Stimulated activated CD4-positive, alpha-beta T cell treated with anti-CD3 and anti-CD28 coated beads, Interleukin-1b, Interleukin-23, amount 100 ng/mL, for 48 hours (primary cell): ENCODE measurements at regions not wholly inside any gene's neighbourhood (a gene's known extent, or its start where the extent isn't known, plus 50 kb on each side); places are given as distances from the start of the nearest gene placed in this dataset.
"Not testable (repeated sequence)": the region's sequence is repeated elsewhere in the genome, so short reads cannot be mapped to it uniquely, and the experiment has no call there.

Experiments used
- DNase-seq: peaks from one replicate; pipeline ENCODE4 v3.0.0-alpha.2; 2020

DNA sequence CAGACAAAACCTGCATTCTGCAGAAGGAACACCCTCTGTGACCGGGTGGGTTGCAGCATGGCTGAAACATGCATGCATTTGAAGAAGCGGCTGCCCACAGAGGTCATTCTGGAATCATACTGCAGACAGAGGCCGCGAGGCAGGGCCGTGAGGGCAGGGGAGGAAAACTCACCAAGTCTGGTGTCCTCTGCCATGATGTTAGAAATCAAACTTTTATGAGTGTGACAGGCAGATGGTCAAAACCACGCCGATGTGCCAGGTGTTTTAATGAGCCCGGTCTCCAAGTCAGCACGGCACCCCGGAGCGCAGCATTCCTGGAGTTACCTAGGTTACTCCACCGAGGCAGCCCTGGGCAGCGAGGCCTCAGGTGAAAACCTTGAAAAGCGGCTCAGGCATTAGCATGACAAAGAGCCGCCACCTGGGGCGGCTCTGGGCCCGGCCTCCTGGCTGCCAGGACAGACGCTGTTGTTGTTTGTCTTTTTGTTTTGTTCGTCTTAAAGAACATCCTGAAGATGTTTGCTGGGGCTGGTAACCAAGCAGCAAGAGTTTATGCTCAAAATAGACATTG, 255.6 kb downstream of the ERMARD start:
- no peak for DNase-seq

DNA sequence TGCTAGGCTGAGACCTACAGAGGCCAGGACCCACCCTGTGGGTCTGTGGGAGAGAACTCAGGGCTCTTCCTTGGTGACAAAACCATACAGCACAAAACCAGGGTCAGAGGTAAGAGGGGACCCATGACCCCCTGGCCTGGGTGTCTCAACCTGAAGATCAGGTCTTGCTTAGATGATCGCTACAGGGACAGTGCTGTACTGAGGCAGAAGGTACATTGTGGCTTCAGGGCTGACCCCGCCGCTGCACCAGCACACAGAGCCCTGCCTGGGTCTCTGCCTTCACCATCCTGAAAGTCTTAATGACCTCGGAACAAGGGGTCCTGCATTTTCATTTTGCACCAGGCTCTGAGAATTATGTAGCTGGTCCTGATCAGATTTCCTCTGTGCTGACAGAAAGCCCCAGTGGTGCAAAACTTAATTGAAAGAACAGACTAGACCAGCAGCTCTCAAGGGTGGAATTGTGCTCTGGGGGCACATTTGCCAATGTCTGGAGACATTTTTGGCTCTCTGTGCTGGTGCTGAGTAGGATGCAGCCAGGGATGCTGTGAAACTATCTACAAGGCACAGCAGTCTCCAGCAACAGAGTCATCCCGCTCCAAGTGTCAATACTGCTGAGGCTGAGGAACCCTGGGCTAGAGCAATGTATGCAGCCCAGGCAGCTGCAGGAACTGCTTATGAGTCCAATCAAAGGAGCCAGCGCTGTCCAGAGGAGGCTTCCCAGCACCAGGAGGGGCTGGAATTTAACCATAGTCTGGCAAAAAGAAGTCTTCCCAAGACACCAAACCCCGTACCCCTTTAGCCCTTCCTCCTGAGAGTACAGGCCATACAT, 254.9 kb downstream of the ERMARD start:
- DNase-seq: no peak

DNA sequence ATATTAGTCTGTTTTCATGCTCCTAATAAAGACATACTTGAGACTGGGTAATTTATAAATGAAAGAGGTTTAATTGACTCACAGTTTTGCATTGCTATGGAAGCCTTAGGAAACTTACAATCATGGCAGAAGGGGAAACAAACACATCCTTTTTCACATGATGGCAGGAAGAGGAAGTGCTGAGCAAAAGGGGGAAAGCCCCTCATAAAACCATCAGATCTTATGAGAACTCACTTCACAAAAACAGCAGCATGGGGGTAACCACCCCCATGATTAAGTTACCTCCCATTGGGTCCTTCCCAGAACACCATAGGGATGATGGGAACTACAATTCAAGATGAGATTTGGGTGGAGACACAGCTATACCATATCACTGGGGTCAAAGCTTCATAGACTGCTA, 254.2 kb downstream of the ERMARD start:
- DNase-seq: no peak

DNA sequence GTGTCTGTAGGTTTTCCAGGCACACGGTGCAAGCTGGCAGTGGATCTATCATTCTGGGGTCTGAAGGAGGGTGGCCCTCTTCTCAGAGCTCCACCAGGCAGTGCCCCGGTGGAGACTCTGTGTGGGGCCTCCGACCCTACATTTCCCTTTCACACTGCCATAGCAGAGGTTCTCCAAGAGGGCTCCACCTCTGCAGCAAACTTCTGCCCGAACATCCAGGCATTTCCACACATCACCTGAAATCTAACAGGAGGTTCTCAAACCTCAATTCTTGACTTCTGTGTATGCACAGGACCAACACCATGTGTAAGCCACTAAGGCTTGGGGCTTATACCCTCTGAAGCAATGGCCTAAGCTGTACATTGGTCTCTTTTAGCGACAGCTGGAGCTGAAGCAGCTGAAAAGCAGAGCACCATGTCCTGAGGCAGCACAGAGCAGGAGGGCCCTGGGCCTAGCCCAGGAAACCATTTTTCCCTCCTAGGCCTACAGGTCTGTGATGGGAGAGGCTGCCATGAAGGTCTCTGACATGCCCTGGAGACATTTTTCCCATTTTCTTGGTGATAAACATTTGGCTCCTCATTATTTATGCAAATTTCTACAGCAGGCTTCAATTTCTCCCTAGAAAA, 253.3 kb downstream of the ERMARD start:
- no peak for DNase-seq

DNA sequence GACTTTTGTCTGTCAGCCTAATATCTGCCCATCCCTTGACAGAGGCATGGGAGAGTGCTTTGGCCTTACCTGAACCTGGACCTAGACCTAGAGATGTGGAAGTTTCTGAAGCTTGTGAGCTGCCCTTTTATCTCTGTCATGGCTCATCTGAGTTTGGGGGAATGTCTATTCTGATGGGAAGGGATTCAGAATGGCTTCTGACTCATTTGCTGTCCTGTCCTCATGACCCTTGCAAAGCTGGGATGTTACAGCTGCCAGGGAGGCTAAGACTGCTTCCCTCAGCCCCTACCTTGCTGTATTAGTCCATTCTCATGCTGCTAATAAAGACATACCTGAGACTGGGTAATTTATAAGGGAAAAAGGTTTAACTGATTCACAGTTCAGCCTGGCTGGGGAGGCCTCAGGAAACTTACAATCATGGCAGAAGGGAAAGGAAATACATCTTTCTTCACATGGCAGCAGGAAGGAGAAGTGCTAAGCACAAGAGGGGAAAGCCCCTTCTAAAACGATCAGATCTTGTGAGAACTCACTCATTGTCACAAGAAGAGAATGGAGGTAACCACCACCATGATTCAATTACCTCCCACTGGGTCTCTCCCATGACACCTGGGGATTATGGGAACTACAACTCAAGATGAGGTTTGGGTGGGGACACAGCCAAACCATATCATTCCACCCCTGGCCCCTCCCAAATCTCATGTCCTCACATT, 252.2 kb downstream of the ERMARD start:
- no peak for DNase-seq

DNA sequence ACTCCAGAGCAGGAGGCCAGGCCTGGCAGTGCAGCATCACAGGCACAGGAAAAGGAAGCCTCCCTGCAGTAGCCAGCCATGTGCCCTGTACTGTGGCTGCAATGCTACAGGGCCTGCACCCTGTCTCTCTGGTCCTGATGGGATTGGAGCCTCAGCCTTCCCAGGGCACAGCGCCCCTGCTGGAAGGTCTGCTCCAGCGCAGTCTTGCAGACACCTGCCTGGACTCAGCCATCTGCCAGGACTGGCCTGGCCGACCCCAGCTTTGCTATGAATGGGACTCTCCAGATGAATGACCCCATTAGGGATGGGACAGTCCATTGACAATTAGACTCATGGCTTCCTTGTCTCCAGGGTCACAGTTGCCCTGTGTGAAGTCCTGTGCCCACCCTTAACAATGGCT, 251.6 kb downstream of the ERMARD start:
- no peak for DNase-seq

DNA sequence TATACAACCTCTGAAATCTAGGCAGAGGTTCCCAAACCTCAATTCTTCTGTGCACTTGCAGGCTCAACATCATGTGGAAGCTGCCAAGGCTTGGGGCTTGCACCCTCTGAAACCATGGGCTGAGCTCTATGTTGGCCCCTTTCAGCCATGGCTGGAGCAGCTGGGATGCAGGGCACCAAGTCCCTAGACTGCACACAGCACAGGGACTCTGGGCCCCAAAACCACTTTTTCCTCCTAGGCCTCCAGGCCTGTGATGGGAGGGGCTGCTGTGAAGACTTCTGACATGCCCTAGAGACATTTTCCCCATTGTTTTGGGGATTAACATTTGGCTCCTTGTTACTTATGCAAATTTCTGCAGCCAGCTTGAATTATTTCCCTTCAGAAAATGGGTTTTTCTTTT, 250.4 kb downstream of the ERMARD start:
- DNase-seq: not testable (repeated sequence)

DNA sequence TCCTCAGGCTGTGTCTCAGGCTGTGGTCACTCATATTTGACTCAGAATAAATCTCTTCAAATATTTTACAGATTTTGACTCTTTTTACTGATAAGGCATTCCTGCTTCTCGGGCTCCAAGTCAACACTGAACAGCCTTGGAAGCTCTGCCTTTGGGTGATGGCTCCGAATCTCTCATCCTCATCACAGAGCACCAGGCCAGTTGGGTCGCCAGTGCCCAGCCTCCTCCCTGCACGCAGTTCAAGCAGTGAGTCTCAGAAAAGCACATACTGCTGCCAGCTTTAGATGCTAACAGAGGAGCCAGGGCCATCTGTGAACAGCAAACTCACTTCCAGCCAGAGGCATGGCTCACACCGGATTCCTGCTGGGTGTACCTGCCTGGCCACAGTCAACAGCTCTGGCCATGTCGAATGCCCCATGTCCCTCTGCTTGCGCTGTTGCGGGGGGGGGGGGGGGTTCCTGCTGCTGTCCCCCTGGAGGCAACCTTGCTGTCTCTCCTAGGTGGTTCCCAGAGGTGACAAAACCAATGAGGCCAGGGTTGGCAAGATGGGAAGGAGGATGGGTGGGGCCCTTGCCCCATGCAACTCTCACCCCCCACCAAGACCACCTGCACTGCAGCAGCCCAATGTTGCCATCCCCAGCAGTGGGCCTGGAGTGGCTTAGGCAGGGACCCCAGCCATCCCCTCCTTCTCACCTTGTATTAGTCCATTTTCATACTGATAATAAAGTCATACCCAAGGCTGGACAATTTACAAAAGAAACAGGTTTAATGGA, 248.8 kb downstream of the ERMARD start:
- no peak for DNase-seq

DNA sequence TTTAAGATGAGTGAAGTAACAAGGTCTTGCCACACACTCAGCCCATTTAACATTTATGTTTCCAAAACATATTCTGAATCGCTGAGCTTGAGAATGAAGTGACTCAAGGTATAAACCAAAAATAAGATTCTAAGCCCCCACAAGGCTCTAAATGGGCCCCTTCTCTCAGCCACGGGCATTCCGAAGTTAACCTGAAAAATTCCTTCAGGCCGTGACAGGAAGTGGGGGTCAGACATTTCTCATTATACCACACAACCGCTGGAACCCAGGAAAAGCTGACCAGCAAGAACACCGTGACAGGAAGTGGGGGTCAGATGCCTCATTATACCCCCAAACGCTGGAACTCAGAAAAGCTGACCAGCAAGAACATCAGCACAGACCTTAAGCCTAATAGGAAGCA, 247.9 kb downstream of the ERMARD start:
- DNase-seq: no peak

DNA sequence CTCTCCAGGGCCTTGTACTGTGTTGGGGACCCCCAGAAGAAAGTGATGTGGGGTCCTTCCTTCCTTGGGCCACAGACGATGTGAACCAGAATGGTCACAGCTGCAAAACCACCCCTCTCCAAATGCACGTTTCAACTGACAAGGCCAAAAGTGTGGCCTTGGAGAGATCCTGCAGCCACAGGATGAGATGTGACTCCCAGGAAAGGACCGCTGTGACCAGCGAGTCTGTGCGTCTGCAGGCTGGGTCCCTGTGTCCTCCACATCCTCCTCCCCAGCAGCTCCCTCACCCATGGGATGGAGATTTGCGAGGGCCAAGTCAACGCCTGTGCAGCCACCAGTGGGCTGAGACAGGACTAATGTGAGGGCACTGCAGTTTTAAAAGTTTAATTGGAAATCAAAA, 247.0 kb downstream of the ERMARD start:
- no peak for DNase-seq

DNA sequence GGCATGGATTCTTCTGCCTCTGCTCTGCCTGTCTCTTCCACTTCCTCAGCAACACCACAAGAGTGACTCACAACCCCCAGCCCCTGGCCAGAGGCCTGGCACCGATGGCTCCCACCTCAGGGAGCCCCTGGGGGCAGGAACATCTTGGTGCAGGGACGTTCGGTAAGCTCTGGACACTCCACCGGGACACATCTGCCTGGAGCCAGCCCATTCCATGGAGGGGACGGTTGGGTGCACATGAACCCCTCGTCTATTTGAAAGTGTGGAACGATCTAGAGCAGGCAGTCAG, 246.5 kb downstream of the ERMARD start:
- no peak for DNase-seq

DNA sequence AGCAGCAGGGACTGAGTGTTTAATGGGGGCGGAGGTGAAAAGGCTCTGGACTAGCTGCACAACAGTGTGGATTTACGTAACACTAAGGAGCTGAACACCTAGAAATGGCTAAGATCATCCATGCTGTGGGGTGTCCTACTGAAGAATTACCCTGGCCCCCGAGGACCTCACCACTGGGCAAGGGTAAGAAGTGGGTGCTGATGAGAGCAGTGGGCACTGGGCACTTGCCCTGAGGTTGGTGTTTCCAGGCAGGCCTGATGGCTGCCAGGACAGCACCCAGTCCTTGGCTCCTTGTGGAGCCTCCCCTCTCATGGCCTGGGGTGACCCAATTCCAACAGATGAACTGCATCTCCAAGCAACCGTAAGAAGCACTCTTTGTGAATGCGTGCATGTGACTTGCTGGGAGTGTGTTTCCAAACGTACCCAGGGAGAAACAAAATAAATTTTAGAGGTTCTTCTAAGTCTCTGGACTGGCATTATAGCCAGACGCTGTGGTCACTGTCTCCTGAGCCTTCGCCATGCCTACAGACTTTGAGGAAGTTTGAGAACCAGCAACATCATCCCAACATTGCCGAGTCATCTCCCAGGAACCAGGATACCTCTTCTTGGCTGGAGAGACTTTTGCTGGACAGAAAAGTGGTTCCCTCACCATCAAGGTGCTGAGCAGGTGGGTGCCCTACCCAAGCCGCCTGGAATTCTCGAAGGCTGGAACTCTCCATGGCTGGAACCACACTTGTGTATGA, 245.9 kb downstream of the ERMARD start:
- no peak for DNase-seq

DNA sequence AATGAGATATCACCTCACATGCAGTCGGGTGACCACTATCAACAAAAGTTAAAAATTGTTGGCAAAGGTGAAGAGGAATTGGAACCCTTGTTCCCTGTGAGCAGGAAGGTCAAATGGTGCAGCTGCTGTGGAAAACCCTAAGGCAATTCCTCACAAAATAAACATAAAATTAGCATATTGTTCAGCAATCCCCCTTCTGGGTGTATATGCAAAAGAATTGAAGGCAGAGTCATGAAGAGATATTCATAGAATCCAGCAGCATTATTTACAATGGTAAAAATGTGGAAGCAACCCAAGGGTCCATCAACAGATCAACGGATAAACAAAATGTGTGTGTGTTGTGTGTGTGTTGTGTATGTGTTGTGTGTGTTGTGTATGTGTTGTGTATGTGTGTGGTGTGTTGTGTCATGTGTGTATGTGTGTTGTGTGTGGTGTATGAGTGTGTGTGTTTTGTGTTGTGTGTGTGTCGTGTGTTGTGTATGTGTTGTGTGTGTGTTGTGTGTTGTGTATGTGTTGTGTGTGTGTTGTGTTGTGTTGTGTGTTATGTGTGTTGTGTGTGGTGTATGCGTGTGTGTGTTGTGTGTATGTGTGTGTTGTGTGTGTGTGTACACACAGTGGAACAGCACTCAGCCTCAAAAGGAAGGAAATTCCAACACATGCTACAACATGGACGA, 245.1 kb downstream of the ERMARD start:
- DNase-seq: no peak

DNA sequence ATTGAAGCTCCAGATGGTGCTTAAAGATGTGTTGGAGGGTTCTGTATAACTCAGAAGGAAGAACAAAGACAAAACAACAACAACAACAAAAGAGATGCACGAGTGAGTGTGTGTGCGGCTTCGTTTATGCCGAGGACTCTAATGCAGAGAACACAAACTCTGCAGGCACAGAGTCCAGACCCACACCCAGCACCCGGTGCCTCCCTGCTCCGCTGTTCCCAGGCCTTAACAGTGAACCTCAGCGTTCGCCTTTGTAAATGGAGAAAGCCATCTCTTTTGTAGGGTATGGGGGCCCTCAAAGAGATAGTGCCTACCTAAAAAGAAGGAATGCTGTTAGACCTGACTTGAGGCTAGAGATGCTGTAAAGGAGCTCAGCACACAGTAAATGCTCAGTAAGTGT, 243.3 kb downstream of the ERMARD start:
- no peak for DNase-seq

DNA sequence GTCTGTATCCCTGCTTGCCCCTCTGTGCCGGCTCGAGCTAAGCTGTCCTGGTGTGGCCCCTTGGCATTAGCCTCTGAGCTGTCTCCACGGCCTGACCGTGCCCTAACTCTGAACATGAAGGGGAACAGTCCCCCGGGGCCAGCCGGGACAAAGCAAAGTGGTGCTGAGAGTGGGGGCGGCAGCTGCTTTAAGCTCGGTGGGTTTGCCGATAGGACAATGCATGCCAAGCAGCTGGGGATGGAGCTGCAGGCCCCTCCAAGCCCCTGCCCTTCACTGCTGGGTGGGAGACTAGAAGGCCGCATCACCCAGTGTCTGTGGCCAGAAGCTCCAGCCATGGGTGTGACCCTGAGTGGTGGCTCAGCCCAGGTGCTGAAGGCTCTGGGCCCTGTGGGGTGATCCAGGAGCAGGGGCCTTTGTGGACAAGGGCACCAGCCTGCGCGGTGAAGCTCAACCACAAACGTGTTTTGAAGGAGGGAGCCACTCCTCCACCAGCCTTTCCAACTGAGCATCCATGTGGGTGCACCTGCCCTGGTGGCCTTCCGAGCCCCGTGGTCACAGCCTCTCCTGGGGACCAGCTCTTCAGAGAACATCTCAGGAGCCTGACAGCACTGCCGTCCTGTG, 242.5 kb downstream of the ERMARD start:
- DNase-seq: no peak

DNA sequence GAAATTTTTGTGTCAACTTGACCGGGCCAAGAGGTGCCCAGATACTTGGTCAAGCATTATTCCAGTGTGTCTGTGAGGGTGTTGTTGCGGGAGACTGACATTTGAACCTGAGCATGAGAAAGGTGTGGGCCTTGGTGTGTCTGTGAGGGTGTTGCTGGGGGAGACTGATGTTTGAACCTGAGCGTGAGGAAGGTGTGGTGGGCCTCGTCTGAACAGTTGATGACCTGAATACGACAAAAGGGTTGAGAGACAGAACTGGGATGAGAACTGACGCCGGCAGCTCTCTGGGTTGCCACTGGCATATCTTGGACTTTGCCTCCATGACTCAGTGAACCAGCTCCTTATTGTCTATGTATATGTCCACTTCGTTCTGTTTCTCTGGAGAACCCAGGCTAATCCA, 240.5 kb downstream of the ERMARD start:
- no peak for DNase-seq

DNA sequence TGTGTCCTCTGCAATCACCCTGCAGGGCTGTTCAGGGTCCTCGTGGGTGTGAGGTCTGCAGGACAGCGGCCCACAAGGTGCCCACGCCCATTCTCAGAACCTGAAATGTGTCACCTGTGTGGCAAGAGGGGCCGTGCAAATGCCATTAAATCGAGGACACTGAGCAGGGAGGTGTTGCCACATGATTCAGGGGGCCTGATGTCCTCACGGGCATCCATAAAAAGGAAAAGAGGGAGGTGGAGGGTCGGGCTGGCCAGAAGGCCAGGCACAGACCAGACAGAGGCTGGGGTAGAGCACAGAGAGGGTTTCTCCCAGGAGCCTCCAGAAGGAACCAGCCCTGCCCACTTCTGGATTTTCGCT, 239.6 kb downstream of the ERMARD start:
- DNase-seq: no peak

DNA sequence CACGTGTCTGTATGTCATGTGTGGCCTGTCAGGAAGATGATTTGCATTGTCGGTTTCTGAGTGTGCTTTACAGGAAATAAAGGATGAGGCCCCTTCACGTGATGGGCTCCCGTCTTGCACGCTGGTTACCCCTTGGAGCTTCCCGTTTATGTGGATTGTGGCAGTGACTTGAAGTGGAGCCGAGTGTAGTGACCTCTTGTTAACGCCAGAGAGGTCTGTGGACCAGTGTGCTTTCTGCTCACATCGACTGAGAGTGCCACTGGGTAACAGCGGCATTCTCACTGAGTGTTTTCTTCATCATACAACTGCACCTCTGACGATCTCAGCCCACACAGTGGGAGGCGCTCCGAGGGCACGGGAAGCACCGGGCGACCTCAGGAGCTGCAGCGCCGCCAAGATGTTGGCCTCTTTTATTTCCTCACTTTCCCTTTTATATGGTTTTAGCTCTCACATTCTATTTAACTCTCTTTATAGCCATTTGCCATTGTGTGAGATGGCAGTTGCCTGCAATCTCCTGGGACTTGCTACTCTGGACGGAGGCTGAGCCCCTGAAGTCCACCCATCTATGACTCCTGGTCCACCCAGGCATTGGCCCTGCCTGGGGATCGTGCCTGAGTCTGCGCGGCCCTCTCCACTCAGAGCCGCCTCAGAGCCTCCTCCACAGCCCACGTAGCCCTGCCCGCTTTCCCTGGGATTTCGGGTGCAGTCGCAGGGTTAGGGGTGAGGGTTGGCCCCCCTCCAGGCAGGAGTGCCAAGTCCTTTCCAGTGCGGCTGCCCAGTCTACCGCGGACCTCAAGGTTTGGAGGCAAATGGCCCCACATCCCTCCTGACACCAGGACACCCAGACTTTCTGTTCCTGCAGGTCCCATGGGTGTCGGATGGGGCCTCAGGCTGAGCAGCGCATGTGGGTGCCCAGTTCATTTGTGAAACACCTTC, 238.9 kb downstream of the ERMARD start:
- peak; percentile 69 for DNase-seq

DNA sequence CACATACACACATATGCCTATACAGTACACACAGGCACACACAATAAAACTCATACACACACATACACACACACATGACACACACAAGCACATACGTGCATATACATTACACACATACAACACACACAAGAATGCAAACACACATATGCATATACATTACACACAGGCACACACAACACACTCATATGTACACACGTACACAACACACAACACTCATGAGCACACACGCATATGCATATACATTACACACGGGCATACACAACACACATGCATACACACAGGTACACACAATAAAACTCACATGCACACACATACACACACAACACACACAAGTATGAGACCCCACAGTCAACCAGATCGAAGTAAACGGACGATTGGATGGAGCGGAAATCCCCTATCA, 238.2 kb downstream of the ERMARD start:
- DNase-seq: no peak
